ENCODE measurements at regions not wholly inside any gene's neighbourhood (a gene's known extent, or its start where the extent isn't known, plus 50 kb on each side); places are given as distances from the start of the nearest gene placed in this dataset.

GRCh38 chr2:145626301-145626700, 1106.4 kb upstream of the ZEB2 start:
- DNase-seq (ENCODE audit: low read depth in 4 of 4, low spot score in 2 of 4) = no peak

GRCh38 chr2:145625111-145625510, 1105.2 kb upstream of the ZEB2 start:
- DNase-seq (ENCODE audit: low read depth in 4 of 4, low spot score in 2 of 4) = no peak

GRCh38 chr2:145623136-145623535, 1103.2 kb upstream of the ZEB2 start:
- no peak for DNase-seq (ENCODE audit: low read depth in 4 of 4, low spot score in 2 of 4)

- no peak for DNase-seq (ENCODE audit: low read depth in 4 of 4, low spot score in 2 of 4)
Observed at GRCh38 chr2:145622285-145622684, 1102.4 kb upstream of the ZEB2 start.

- DNase-seq (ENCODE audit: low read depth in 4 of 4, low spot score in 2 of 4) = no peak
Observed at GRCh38 chr2:145617906-145618305, 1098.0 kb upstream of the ZEB2 start.

GRCh38 chr2:145617420-145617819, 1097.5 kb upstream of the ZEB2 start:
- DNase-seq (ENCODE audit: low read depth in 4 of 4, low spot score in 2 of 4) = no peak

GRCh38 chr2:145615626-145616025, 1095.7 kb upstream of the ZEB2 start:
- DNase-seq (ENCODE audit: low read depth in 4 of 4, low spot score in 2 of 4) = no peak

GRCh38 chr2:145609951-145610350, 1090.0 kb upstream of the ZEB2 start:
- DNase-seq (ENCODE audit: low read depth in 4 of 4, low spot score in 2 of 4) = no peak

- no peak for DNase-seq (ENCODE audit: low read depth in 4 of 4, low spot score in 2 of 4)
Observed at GRCh38 chr2:145601361-145601925, 1081.5 kb upstream of the ZEB2 start.

- DNase-seq (ENCODE audit: low read depth in 4 of 4, low spot score in 2 of 4) = no peak
Observed at GRCh38 chr2:145600811-145601210, 1080.9 kb upstream of the ZEB2 start.

GRCh38 chr2:145599756-145600155, 1079.8 kb upstream of the ZEB2 start:
- no peak for DNase-seq (ENCODE audit: low read depth in 4 of 4, low spot score in 2 of 4)

- DNase-seq (ENCODE audit: low read depth in 4 of 4, low spot score in 2 of 4) = no peak
Observed at GRCh38 chr2:145598434-145598833, 1078.5 kb upstream of the ZEB2 start.

- DNase-seq (ENCODE audit: low read depth in 4 of 4, low spot score in 2 of 4) = no peak
Observed at GRCh38 chr2:145597809-145598208, 1077.9 kb upstream of the ZEB2 start.

GRCh38 chr2:145597006-145597405, 1077.1 kb upstream of the ZEB2 start:
- no peak for DNase-seq (ENCODE audit: low read depth in 4 of 4, low spot score in 2 of 4)

- no peak for DNase-seq (ENCODE audit: low read depth in 4 of 4, low spot score in 2 of 4)
Observed at GRCh38 chr2:145596416-145596815, 1076.5 kb upstream of the ZEB2 start.

GRCh38 chr2:145595296-145595695, 1075.4 kb upstream of the ZEB2 start:
- no peak for DNase-seq (ENCODE audit: low read depth in 4 of 4, low spot score in 2 of 4)

- no peak for DNase-seq (ENCODE audit: low read depth in 4 of 4, low spot score in 2 of 4)
Observed at GRCh38 chr2:145593991-145594614, 1074.2 kb upstream of the ZEB2 start.

GRCh38 chr2:145593280-145593679, 1073.4 kb upstream of the ZEB2 start:
- DNase-seq (ENCODE audit: low read depth in 4 of 4, low spot score in 2 of 4) = no peak

- no peak for DNase-seq (ENCODE audit: low read depth in 4 of 4, low spot score in 2 of 4)
Observed at GRCh38 chr2:145592361-145592760, 1072.4 kb upstream of the ZEB2 start.

- no peak for DNase-seq (ENCODE audit: low read depth in 4 of 4, low spot score in 2 of 4)
Observed at GRCh38 chr2:145591109-145591809, 1071.3 kb upstream of the ZEB2 start.

- DNase-seq (ENCODE audit: low read depth in 4 of 4, low spot score in 2 of 4) = no peak
Observed at GRCh38 chr2:145587922-145588321, 1068.0 kb upstream of the ZEB2 start.

GRCh38 chr2:145584353-145584752, 1064.4 kb upstream of the ZEB2 start:
- DNase-seq (ENCODE audit: low read depth in 4 of 4, low spot score in 2 of 4) = no peak

Measured in left renal cortex interstitium (tissue), 4 donors.